HG03103 (cell line): ENCODE measurements at regions not wholly inside any gene's neighbourhood (a gene's known extent, or its start where the extent isn't known, plus 50 kb on each side); places are given as distances from the start of the nearest gene placed in this dataset.

Source experiments
- ATAC-seq: cut with Tn5 transposase; IDR thresholded peaks from one replicate; pipeline ENCODE4 v1.9.1; 2021; ENCODE audit warnings: low read depth; ENCODE audit not compliant: unreplicated experiment

GRCh38 chr5:116763987-116764866, 189.6 kb upstream of the SEMA6A start:
- ATAC-seq, result peak; percentile 57

GRCh38 chr5:116759860-116760640, 185.4 kb upstream of the SEMA6A start:
- no peak for ATAC-seq

GRCh38 chr5:116757326-116757725, 182.7 kb upstream of the SEMA6A start:
- no peak for ATAC-seq

GRCh38 chr5:116756531-116756930, 181.9 kb upstream of the SEMA6A start:
- no peak for ATAC-seq

GRCh38 chr5:116754556-116754955, 179.9 kb upstream of the SEMA6A start:
- ATAC-seq, result no peak

GRCh38 chr5:116751684-116752083, 177.1 kb upstream of the SEMA6A start:
- no peak for ATAC-seq

- ATAC-seq, result no peak
Observed at GRCh38 chr5:116750631-116751580, 176.3 kb upstream of the SEMA6A start.

- ATAC-seq, result no peak
Observed at GRCh38 chr5:116747881-116748280, 173.3 kb upstream of the SEMA6A start.

GRCh38 chr5:116746668-116747067, 172.0 kb upstream of the SEMA6A start:
- no peak for ATAC-seq

- no peak for ATAC-seq
Observed at GRCh38 chr5:116740771-116741170, 166.1 kb upstream of the SEMA6A start.

- ATAC-seq, result no peak
Observed at GRCh38 chr5:116739571-116739970, 164.9 kb upstream of the SEMA6A start.

- ATAC-seq, result no peak
Observed at GRCh38 chr5:116738615-116739261, 164.1 kb upstream of the SEMA6A start.

GRCh38 chr5:116738239-116738614, 163.6 kb upstream of the SEMA6A start:
- no peak for ATAC-seq

GRCh38 chr5:116736671-116737070, 162.0 kb upstream of the SEMA6A start:
- no peak for ATAC-seq

- no peak for ATAC-seq
Observed at GRCh38 chr5:116733991-116734975, 159.7 kb upstream of the SEMA6A start.

GRCh38 chr5:116732591-116732990, 158.0 kb upstream of the SEMA6A start:
- ATAC-seq, result no peak

GRCh38 chr5:116731432-116731831, 156.8 kb upstream of the SEMA6A start:
- ATAC-seq, result no peak

- ATAC-seq, result no peak
Observed at GRCh38 chr5:116730706-116731105, 156.1 kb upstream of the SEMA6A start.

GRCh38 chr5:116730185-116730584, 155.6 kb upstream of the SEMA6A start:
- no peak for ATAC-seq
